Caco-2 (cell line): ENCODE measurements at regions not wholly inside any gene's neighbourhood (a gene's known extent, or its start where the extent isn't known, plus 50 kb on each side); places are given as distances from the start of the nearest gene placed in this dataset.

Source experiments
- BruUV-seq: library from RNA; stranded (reverse); fragments of 400-500 nt; replicated peaks from 2 replicates; lab custom pipeline; 2021; lab: Mats Ljungman, UMichigan
- CTCF ChIA-PET: fragments of 300-600 bp; sonication (Branson Sonifier 250); formaldehyde crosslinking; loops from one replicate; lab custom pipeline; 2022; ENCODE audit warnings: antibody characterized with exemption; lab: Charles Lee
- POLR2A ChIA-PET: fragments of 300-600 bp; sonication (Branson Sonifier 250); formaldehyde crosslinking; loops from one replicate; lab custom pipeline; 2022; ENCODE audit warnings: antibody characterized with exemption; lab: Charles Lee
- DNase-seq, 2 experiments: peaks; one replicate each; pipeline versions ENCODE4 v3.0.0 to v3.0.0-alpha.2; 2020 to 2022
- H3K27me3 ChIP-seq: replicated peaks from 2 replicates; pipeline ENCODE4 v1.6.0; 2011; ENCODE audit warnings: low read length; ENCODE audit not compliant: control insufficient read depth, insufficient read depth
- H3K36me3 ChIP-seq: 2 replicates; pipeline ENCODE4 v1.5.1; 2011; ENCODE audit warnings: low read length; ENCODE audit not compliant: control insufficient read depth, insufficient read depth
- H3K4me1 ChIP-seq: fragments of 250-450 bp; sonication (Bioruptor Pico); 2 replicates; pipeline ENCODE4 v1.5.1; 2020; ENCODE audit warnings: mild to moderate bottlenecking
- H3K4me3 ChIP-seq: 2 replicates; pipeline ENCODE4 v1.5.1; 2011; ENCODE audit warnings: low read depth, mild to moderate bottlenecking, control low read depth, low read length
- H3K9me3 ChIP-seq: fragments of 250-450 bp; sonication (Bioruptor Pico); 2 replicates; pipeline ENCODE4 v1.5.1; 2020; ENCODE audit warnings: mild to moderate bottlenecking, moderate library complexity
- H3K27ac Mint-ChIP-seq: one replicate; pipeline ENCODE4 v1.8.0; 2022; ENCODE audit warnings: mixed read lengths; ENCODE audit not compliant: unreplicated experiment
- H3K27me3 Mint-ChIP-seq: one replicate; pipeline ENCODE4 v1.8.0; 2022; ENCODE audit warnings: mixed read lengths; ENCODE audit not compliant: insufficient read depth, unreplicated experiment
- H3K36me3 Mint-ChIP-seq: one replicate; pipeline ENCODE4 v1.8.0; 2022; ENCODE audit warnings: mild to moderate bottlenecking, mixed read lengths; ENCODE audit not compliant: insufficient read depth, unreplicated experiment
- H3K4me1 Mint-ChIP-seq: one replicate; pipeline ENCODE4 v1.8.0; 2022; ENCODE audit warnings: low read depth, mixed read lengths; ENCODE audit not compliant: unreplicated experiment
- H3K4me3 Mint-ChIP-seq: one replicate; pipeline ENCODE4 v1.8.0; 2022; ENCODE audit warnings: mild to moderate bottlenecking, moderate library complexity, mixed read lengths; ENCODE audit not compliant: unreplicated experiment
- H3K9me3 Mint-ChIP-seq: one replicate; pipeline ENCODE4 v1.8.0; 2022; ENCODE audit warnings: mixed read lengths; ENCODE audit not compliant: unreplicated experiment
- intact Hi-C: fragments of 100-400 bp; cut with micrococcal nuclease; formaldehyde crosslinking; loops from one replicate; pipeline ENCODE4 v1.10.0; 2022; ENCODE audit not compliant: unreplicated experiment
- TF ChIP-seq, protein P1 (sequence below), 2 experiments: fragments of 200-600 bp in 1 of 2; IDR thresholded peaks; 1 replicate in 1 of 2; 2 replicates in 1 of 2; pipeline versions ENCODE4 v1.5.1 to v1.8.0; 2011 to 2022; ENCODE audit warnings: antibody characterized with exemption in 1 of 2, control low read depth in 1 of 2, inconsistent platforms in 1 of 2, low read depth in 1 of 2, low read length in 1 of 2, mild to moderate bottlenecking in 1 of 2, moderate library complexity in 1 of 2; ENCODE audit not compliant: insufficient read depth in 1 of 2, severe bottlenecking in 1 of 2, unreplicated experiment in 1 of 2

DNA sequence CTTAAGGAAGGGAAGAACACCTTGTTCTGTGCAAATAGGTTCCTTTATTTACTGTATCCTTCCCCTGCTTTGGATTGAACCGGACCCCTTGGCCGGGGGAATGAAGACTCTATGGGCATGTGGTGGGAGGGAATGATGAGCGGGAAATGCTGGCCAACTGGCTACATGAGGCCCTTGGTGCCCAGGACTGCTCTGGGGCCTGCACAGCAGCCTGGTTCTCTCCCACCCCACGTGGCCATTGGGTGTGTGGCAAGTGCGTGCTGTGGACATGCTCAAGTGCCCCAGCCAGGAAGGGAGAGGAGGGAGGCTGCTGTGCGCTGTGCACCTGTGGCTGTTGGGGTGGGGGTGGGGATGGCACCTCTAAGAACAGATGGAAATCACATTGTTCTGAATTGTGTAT, 917.0 kb upstream of the GHITM start:
- intact Hi-C loops = no loop called here
- no peaks in the 10 kb centered on the region for H3K4me1 Mint-ChIP-seq
- no peaks in the 10 kb centered on the region for H3K4me1 ChIP-seq
- no peaks in the 10 kb centered on the region for H3K36me3 ChIP-seq
- no peaks in the 10 kb centered on the region for H3K9me3 ChIP-seq
- POLR2A ChIA-PET = no interaction called here
- H3K27me3 ChIP-seq = no peaks in the 10 kb centered on the region
- no peaks in the 10 kb centered on the region for H3K9me3 Mint-ChIP-seq
- DNase-seq = no peak
- no peak overlapping the region for H3K27ac Mint-ChIP-seq
- no TSS peak for BruUV-seq
- H3K36me3 Mint-ChIP-seq = no peaks in the 10 kb centered on the region
- TF ChIP-seq, protein P1, sequence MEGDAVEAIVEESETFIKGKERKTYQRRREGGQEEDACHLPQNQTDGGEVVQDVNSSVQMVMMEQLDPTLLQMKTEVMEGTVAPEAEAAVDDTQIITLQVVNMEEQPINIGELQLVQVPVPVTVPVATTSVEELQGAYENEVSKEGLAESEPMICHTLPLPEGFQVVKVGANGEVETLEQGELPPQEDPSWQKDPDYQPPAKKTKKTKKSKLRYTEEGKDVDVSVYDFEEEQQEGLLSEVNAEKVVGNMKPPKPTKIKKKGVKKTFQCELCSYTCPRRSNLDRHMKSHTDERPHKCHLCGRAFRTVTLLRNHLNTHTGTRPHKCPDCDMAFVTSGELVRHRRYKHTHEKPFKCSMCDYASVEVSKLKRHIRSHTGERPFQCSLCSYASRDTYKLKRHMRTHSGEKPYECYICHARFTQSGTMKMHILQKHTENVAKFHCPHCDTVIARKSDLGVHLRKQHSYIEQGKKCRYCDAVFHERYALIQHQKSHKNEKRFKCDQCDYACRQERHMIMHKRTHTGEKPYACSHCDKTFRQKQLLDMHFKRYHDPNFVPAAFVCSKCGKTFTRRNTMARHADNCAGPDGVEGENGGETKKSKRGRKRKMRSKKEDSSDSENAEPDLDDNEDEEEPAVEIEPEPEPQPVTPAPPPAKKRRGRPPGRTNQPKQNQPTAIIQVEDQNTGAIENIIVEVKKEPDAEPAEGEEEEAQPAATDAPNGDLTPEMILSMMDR (IDR thresholded peaks at IDR 0.05; ENCODE audit: insufficient read depth in 1 of 2, low read depth in 1 of 2, low read length in 1 of 2, severe bottlenecking in 1 of 2, unreplicated experiment in 1 of 2) = no peak
- no peak overlapping the region for H3K4me3 ChIP-seq
- CTCF ChIA-PET = no interaction called here
- peaks cover 6% of the 10 kb centered on the region for H3K27me3 Mint-ChIP-seq
- H3K4me3 Mint-ChIP-seq = no peak overlapping the region

DNA sequence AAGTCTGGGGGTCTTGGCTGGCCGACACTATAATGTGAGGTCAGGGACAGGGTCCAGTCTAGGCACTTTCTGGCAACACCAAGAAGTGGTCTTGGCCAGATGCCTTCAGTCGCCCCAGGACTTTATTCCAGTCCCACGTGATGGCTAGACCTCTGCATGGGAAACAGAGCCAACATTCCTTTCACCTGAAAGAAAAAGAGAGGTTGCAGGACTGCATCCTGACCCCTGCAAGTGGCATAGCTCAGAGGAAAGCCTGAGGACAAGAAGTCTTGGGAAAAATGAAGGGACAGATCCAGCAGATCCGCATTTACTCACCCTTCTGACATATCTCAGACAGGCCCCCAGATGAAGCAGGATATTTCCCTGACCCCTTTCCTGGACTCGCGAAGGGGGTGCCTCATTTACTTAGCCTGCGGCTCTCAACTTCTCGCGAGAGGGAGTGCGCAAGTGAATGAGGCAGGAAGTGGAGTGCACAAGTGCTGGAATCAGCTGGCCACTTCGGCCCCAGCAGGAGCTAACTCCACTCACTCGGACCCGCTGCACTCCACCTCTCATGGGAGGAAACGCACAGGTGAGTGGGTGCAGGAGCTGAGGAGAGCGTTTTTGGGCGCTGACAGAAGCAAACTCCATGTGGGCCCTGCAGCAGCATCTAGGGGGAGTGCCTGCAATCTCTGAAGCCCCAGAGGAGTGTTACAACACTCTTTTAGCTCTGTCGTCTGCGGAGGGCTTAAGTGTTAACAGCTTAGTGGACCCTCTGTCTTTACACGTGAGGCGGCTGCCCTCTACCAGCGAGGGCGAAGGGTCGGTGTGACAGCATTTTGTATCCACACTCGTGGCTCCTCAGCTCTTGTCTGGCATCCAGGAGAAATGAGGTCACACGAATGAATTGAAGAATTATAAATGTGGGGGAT, 916.2 kb upstream of the GHITM start:
- BruUV-seq = no TSS peak
- intact Hi-C loops = no loop called here
- Mint-ChIP-seq H3K27ac (no peak overlapping the region), H3K4me3 (no peak overlapping the region), H3K27me3 (peaks cover 6% of the 10 kb centered on the region), H3K9me3 (no peaks in the 10 kb centered on the region), H3K4me1 (no peaks in the 10 kb centered on the region), H3K36me3 (no peaks in the 10 kb centered on the region)
- ChIA-PET POLR2A (no interaction called here), CTCF (interaction anchor here (0.7 kb wide), 1 partner anchor 75 kb away, joined by 3 read pairs; no protein-coding TSS in a partner anchor)
- TF ChIP-seq, protein P1 (IDR thresholded peaks at IDR 0.05; ENCODE audit: insufficient read depth in 1 of 2, low read depth in 1 of 2, low read length in 1 of 2, severe bottlenecking in 1 of 2, unreplicated experiment in 1 of 2) = no peak
- Histone ChIP-seq H3K27me3 (no peaks in the 10 kb centered on the region), H3K4me3 (no peak overlapping the region), H3K36me3 (no peaks in the 10 kb centered on the region), H3K9me3 (no peaks in the 10 kb centered on the region), H3K4me1 (no peaks in the 10 kb centered on the region)
- DNase-seq = no peak

DNA sequence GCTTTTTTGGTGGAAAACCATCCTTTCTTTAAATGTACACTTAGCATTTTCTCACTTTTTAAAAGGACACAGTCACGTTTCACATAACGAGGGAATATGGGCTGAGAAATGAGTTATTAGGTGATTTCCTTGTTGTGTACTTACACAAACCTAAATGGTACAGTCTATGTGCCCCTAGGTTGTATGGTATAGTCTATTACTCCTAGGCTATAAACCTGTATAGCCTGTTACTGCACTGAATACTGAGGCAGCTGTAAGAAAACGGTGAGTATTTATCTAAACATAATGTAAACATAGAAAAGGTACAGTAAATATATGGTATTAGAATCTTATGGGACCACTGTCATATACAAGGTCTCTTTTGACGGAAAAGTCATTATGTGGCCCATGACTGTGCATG, 913.5 kb upstream of the GHITM start:
- DNase-seq = no peak
- peaks cover 11% of the 10 kb centered on the region for H3K27me3 Mint-ChIP-seq
- H3K9me3 Mint-ChIP-seq = no peaks in the 10 kb centered on the region
- TF ChIP-seq, protein P1 (IDR thresholded peaks at IDR 0.05; ENCODE audit: insufficient read depth in 1 of 2, low read depth in 1 of 2, low read length in 1 of 2, severe bottlenecking in 1 of 2, unreplicated experiment in 1 of 2) = no peak
- Histone ChIP-seq H3K9me3 (no peaks in the 10 kb centered on the region), H3K4me1 (no peaks in the 10 kb centered on the region), H3K4me3 (no peak overlapping the region), H3K27me3 (no peaks in the 10 kb centered on the region), H3K36me3 (no peaks in the 10 kb centered on the region)
- ChIA-PET POLR2A (no interaction called here), CTCF (no interaction called here)
- no TSS peak for BruUV-seq
- intact Hi-C loops = no loop called here
- no peaks in the 10 kb centered on the region for H3K36me3 Mint-ChIP-seq
- no peak overlapping the region for H3K27ac Mint-ChIP-seq
- no peaks in the 10 kb centered on the region for H3K4me1 Mint-ChIP-seq
- no peak overlapping the region for H3K4me3 Mint-ChIP-seq
